ENCODE measurements at regions not wholly inside any gene's neighbourhood (a gene's known extent, or its start where the extent isn't known, plus 50 kb on each side); places are given as distances from the start of the nearest gene placed in this dataset.
"Not testable (repeated sequence)": the region's sequence is repeated elsewhere in the genome, so short reads cannot be mapped to it uniquely, and the experiment has no call there.

GRCh38 chr12:42030588-42030987 is 114.1 kb downstream of the GXYLT1 start:
- no peak for DNase-seq

DNA sequence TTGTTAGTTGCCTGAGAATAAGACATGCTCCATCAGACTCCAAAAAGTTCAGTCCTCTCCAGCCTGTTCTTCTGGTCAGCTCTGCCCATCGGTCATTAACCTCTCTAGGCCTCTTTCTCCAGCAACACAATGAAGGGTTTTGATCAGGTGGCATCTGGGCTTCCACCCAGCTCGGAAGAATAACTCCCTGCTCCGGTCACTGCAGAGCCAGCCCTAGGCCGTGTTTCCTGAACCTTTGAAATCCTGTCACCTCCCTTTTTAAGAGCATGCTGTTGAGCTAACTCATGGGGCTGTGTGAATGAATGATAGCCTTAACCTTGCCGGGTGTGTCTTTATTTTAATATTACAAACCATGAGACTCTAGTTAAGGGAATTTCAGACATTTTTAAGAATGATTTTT is 117.1 kb downstream of the GXYLT1 start:
- no peak for DNase-seq

GRCh38 chr12:42024495-42024830 is 120.2 kb downstream of the GXYLT1 start:
- no peak for DNase-seq

GRCh38 chr12:42023733-42024494 is 120.8 kb downstream of the GXYLT1 start:
- peak; percentile 70 for DNase-seq

DNA sequence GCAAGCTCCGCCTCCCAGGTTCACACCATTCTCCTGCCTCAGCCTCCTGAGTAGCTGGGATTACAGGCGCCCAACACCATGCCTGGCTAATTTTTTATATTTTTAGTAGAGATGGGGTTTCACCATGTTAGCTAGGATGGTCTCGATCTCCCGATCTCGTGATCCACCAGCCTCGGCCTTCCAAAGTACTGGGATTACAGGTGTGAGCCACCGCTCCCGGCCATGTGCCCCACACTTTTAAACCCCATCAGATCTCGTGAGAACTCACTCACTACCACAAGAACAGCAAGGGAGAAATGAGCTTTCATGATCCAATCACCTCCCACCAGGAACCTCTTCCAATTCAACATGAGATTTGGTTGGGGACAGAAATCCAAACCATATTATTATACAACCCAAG is 122.7 kb downstream of the GXYLT1 start:
- not testable (repeated sequence) for DNase-seq

DNA sequence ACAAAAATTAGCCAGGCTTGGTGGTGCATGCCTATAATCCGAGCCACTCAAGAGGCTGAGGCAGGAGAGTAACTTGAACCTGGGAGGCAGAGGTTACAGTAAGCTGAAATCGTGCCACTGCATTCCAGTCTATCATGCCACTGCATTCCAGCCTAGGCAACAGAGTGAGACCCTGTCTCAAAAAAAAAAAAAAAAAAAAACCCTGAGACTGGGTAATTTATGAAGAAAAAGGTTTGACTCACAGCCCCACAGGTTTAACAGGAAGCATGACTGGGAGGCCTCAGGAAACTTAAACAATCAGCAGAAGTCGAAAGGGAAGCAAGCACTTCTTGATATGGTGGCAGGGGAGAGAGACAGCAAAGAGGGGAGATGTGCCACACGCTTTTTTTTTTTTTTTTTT is 123.2 kb downstream of the GXYLT1 start:
- no peak for DNase-seq

- no peak for DNase-seq
Measured at GRCh38 chr12:42020226-42020625, 124.4 kb downstream of the GXYLT1 start.

GRCh38 chr12:42019746-42020145 is 124.9 kb downstream of the GXYLT1 start:
- no peak for DNase-seq

- no peak for DNase-seq
Measured at GRCh38 chr12:42017051-42017450, 127.6 kb downstream of the GXYLT1 start.

- DNase-seq = no peak
Measured at GRCh38 chr12:42015051-42015461, 129.6 kb downstream of the GXYLT1 start.

DNA sequence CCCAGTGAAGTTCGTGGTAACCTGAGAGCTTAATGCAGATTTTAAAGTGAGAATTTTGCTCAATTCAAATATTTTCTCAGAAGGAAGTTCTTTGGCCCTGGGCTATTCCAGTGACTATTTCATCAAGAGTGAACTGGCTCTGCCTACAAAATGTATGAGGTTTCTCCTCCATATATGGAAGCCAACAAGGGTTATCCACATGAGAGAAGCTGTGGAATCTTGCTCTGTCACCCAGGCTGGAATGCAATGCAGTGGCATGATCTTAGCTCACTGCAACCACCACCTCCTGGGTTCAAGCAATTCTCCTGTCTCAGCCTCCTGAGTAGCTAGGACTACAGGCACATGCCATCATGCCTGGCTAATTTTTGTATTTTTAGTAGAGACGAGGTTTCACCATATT is 132.2 kb downstream of the GXYLT1 start:
- peak; percentile 37 for DNase-seq

DNA sequence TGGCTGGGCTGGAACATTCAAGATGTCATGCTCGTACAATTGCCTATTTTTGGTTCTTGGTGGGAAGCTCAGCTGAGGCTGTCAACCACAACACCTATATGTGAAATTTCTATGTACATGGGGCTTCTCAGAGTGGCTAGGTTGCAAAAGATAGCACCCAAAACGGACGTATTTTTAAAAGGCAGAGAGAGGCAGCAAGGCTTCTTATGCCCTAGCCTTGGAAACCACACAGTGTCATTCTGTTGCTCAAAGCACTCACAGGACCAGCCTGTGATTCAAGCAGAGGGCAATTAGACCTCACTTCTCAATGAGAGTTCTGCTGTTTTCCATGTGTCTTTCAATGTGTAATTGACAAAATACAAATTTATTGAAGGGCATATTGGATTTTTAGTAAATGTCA is 134.0 kb downstream of the GXYLT1 start:
- no peak for DNase-seq

- no peak for DNase-seq
Measured at GRCh38 chr12:42010257-42010656, 134.4 kb downstream of the GXYLT1 start.

GRCh38 chr12:42008996-42009395 is 135.7 kb downstream of the GXYLT1 start:
- DNase-seq = no peak

DNA sequence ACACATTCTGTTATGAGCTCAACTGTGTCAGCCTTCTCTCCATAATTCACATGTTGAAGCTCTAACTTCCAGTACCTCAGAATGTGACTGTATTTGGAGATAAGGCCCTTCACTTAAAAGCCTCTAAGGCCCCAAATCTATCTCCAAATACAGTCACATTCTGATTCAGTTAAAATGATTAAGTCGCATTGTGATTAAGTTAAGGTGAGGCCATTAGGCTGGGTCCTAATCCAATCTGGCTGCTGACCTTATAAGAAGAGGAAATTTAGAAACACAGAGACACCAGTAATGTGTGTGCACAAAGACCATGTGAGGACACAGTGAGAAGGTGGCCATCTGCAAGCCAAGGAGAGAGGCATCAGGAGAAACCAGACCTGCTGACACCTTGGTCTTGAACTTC is 141.6 kb downstream of the GXYLT1 start:
- DNase-seq = no peak

GRCh38 chr12:42002563-42002962 is 142.1 kb downstream of the GXYLT1 start:
- DNase-seq = no peak

DNA sequence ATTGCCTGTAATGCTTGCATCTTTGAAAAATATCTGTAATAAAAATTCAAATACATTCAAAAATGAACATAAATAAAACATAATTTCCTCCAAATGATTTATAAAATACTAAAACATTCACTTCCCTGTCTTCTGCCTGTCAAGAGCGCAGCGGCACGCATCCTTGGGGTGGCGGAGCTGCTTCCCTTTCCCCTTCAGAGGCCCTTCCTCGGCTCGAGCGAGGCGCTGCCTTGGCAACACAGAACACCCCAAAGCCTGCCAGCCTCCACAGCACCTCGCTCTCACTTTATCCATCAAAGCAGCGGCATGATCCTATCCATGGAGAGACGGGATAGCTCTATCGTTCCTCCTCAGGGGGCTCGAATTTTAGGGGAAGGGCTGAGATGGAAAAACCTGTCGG is 146.2 kb downstream of the GXYLT1 start:
- no peak for DNase-seq

DNA sequence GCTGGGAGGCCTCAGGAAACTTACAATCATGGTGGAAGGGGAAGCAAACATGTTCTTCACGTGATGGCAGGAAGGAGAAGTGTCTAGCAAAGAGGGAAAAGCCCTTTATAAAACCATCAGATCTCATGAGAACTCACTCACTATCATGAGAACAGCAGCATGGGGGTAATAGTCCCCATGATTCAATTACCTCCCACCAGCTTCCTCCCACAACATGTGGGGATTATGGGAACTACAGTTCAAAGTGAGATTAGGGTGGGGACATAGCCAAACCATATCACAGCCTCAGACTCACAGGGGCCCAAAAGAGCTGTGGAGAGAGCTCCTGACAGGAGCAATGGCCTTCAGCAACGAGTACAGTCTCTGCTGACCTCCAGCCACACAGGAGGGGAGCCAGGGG is 151.4 kb downstream of the GXYLT1 start:
- no peak for DNase-seq

GRCh38 chr12:41992692-41993215 is 151.9 kb downstream of the GXYLT1 start:
- DNase-seq = no peak

DNA sequence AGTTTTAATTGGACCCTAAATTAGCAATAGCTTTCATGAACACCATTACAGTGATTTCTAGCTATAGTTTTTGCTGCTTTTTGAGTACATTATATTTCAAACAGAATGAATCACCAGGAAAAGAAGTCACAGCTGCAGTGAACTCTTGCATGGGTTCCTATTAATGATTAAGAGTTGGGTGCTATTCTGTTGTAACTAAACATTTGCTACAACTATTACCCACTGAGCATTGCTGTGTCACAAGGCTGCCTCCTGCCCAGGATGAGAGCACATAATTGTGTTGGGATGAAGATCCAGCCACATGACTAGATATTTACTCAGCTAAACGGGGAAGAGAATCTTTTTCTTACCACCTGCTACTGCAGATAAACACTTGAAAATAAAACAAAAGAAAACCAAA is 152.7 kb downstream of the GXYLT1 start:
- DNase-seq = no peak

DNA sequence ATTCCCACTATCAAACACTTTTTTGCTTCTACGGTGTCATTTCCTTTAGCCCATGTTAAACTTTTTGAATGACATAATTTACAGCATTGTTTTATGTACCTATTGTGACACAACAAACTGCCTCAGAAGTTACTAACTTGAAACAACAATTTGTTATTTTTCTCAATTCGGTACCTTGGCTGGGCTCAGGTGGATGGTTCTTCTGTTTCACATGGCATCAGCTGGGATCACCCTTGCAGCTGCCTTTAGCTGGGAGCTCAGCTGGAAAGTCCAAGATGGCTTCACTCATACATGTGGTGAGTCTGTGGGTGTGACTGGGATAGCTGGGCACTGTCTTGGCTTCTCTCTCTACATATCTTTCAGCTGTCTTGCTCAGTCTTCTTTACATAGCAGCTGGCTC is 156.0 kb downstream of the GXYLT1 start:
- no peak for DNase-seq

DNA sequence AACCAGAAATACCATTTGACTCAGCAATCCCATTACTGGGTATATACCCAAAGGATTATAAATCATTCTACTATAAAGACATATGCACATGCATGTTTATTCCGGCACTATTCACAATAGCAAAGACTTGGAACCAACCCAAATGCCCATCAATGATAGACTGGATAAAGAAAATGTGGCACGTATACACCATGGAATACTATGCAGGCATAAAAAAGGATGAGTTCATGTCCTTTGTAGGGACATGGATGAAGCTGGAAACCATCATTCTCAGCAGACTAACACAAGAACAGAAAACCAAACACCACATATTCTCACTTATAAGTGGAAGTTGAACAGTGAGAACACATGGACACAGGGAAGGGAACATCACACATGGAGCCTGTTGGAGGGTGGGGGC is 158.2 kb downstream of the GXYLT1 start:
- not testable (repeated sequence) for DNase-seq

DNA sequence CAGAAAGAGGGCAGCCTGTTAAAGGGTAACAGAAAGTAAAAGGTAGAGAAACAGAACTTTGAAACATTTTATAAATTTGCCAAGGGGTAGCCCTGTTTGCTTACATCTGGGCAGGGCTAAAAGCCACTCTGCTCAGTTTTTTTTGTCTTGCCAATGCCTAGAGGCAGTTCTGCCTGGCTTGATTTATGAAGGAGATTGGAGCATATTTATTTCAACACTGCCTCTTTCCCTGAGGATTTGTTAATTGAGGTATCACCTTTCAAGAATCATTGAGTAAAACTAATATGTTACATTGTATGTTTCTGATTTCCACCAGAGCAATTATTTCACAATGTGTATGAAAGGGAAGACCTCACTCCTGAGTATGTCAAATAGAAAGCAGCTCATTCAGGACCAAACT is 160.8 kb downstream of the GXYLT1 start:
- no peak for DNase-seq

- DNase-seq = no peak
Measured at GRCh38 chr12:41983394-41983793, 161.3 kb downstream of the GXYLT1 start.

- no peak for DNase-seq
Measured at GRCh38 chr12:41981758-41982157, 162.9 kb downstream of the GXYLT1 start.

Data from fibroblast of skin of abdomen (primary cell).